HEK293 (cell line): ENCODE measurements at regions not wholly inside any gene's neighbourhood (a gene's known extent, or its start where the extent isn't known, plus 50 kb on each side); places are given as distances from the start of the nearest gene placed in this dataset.

ENCODE experiments used
- CTCF ChIA-PET: fragments of 350-600 bp; formaldehyde crosslinking; extraction: SDS; loops from one replicate; lab custom pipeline; 2021; ENCODE audit warnings: antibody characterized with exemption; lab: Yijun Ruan, JAX
- POLR2A ChIA-PET: fragments of 300-600 bp; formaldehyde crosslinking; extraction: SDS; loops from one replicate; lab custom pipeline; 2020; ENCODE audit warnings: antibody characterized with exemption, inconsistent platforms; lab: Yijun Ruan, JAX
- H3K27ac ChIP-seq: fragments of 200-500 bp; sonication (Bioruptor generic); 2 replicates; pipeline ENCODE4 v1.5.1; 2014; ENCODE audit warnings: low read depth, low read length, control low read depth, inconsistent platforms; ENCODE audit errors: extremely low read depth
- H3K36me3 ChIP-seq, 2 experiments: fragments of 200-500 bp in 1 of 2; sonication (Bioruptor generic) in 1 of 2; 1 replicate in 1 of 2; 2 replicates in 1 of 2; pipeline ENCODE4 v1.5.1; 2014 to 2017; ENCODE audit warnings: inconsistent platforms in 2 of 2, low read length in 2 of 2; ENCODE audit not compliant: control insufficient read depth in 2 of 2, insufficient read depth in 1 of 2
- H3K4me1 ChIP-seq: fragments of 200-500 bp; sonication (Bioruptor generic); 2 replicates; pipeline ENCODE4 v1.5.1; 2014; ENCODE audit warnings: mild to moderate bottlenecking, low read length, inconsistent platforms; ENCODE audit not compliant: control insufficient read depth, insufficient read depth
- H3K4me3 ChIP-seq: 2 replicates; pipeline ENCODE4 v1.5.1; 2011; ENCODE audit warnings: low read depth, mild to moderate bottlenecking, control low read depth, low read length, moderate library complexity
- H3K9me3 ChIP-seq: fragments of 200-500 bp; sonication (Bioruptor generic); 2 replicates; pipeline ENCODE4 v1.5.1; 2014; ENCODE audit warnings: low read depth, low read length, inconsistent platforms; ENCODE audit not compliant: control insufficient read depth, insufficient read depth
- ELK4 ChIP-seq: IDR thresholded peaks from 2 replicates; pipeline ENCODE4 v1.6.1; 2011; ENCODE audit warnings: mild to moderate bottlenecking, low read depth, low read length, borderline replicate concordance
- GFI1B ChIP-seq: fragments of 450-650 bp; formaldehyde crosslinking; IDR thresholded peaks from 2 replicates; pipeline ENCODE4 v1.5.1; 2016; ENCODE audit warnings: missing biosample characterization, missing genetic modification characterization
- GLIS2 ChIP-seq: fragments of 450-650 bp; formaldehyde crosslinking; IDR thresholded peaks from 2 replicates; pipeline ENCODE4 v1.5.1; 2016; ENCODE audit warnings: missing biosample characterization, missing genetic modification characterization
- HOXA7 ChIP-seq: sonication (generic); formaldehyde crosslinking; IDR thresholded peaks from 2 replicates; pipeline ENCODE4 v1.8.1; 2022; ENCODE audit warnings: missing genetic modification reagents, borderline replicate concordance
- HOXD13 ChIP-seq: sonication (generic); formaldehyde crosslinking; IDR thresholded peaks from 2 replicates; pipeline ENCODE4 v1.8.0; 2022; ENCODE audit warnings: missing genetic modification reagents, borderline replicate concordance
- INSM2 ChIP-seq: fragments of 450-650 bp; formaldehyde crosslinking; IDR thresholded peaks from 2 replicates; pipeline ENCODE4 v1.5.1; 2016; ENCODE audit warnings: missing biosample characterization, missing genetic modification characterization
- KLF7 ChIP-seq: fragments of 450-650 bp; formaldehyde crosslinking; IDR thresholded peaks from 2 replicates; pipeline ENCODE4 v1.5.1; 2016; ENCODE audit warnings: missing biosample characterization, missing genetic modification characterization, borderline replicate concordance
- MYNN ChIP-seq: fragments of 450-650 bp; formaldehyde crosslinking; IDR thresholded peaks from 2 replicates; pipeline ENCODE4 v1.5.1; 2016; ENCODE audit warnings: missing biosample characterization, missing genetic modification characterization, borderline replicate concordance
- SALL2 ChIP-seq: fragments of 450-650 bp; formaldehyde crosslinking; IDR thresholded peaks from 2 replicates; pipeline ENCODE4 v1.5.0; 2017; ENCODE audit warnings: missing biosample characterization, mild to moderate bottlenecking, missing genetic modification characterization, borderline replicate concordance
- ZNF140 ChIP-seq: fragments of 450-650 bp; formaldehyde crosslinking; IDR thresholded peaks from 2 replicates; pipeline ENCODE4 v1.5.1; 2016; ENCODE audit warnings: missing biosample characterization, missing genetic modification characterization
- ZNF169 ChIP-seq: fragments of 450-650 bp; formaldehyde crosslinking; IDR thresholded peaks from 2 replicates; pipeline ENCODE4 v1.5.1; 2016; ENCODE audit warnings: missing biosample characterization, missing genetic modification characterization
- ZNF292 ChIP-seq: fragments of 450-650 bp; formaldehyde crosslinking; IDR thresholded peaks from 2 replicates; pipeline ENCODE4 v1.5.1; 2016; ENCODE audit warnings: low read depth, missing biosample characterization, missing genetic modification characterization, borderline replicate concordance
- ZNF366 ChIP-seq: fragments of 450-650 bp; formaldehyde crosslinking; conservative IDR thresholded peaks from 2 replicates; pipeline ENCODE4 v1.5.1; 2016; ENCODE audit warnings: missing biosample characterization, missing genetic modification characterization
- ZNF521 ChIP-seq: fragments of 450-650 bp; formaldehyde crosslinking; IDR thresholded peaks from 2 replicates; pipeline ENCODE4 v1.5.1; 2017; ENCODE audit warnings: missing biosample characterization, mild to moderate bottlenecking, missing genetic modification characterization
- ZNF530 ChIP-seq: fragments of 450-650 bp; formaldehyde crosslinking; IDR thresholded peaks from 2 replicates; pipeline ENCODE4 v1.5.1; 2016; ENCODE audit warnings: low read depth, missing biosample characterization, missing genetic modification characterization
- ZNF585B ChIP-seq: fragments of 450-650 bp; formaldehyde crosslinking; IDR thresholded peaks from 2 replicates; pipeline ENCODE4 v1.5.1; 2016; ENCODE audit warnings: missing biosample characterization, missing genetic modification characterization
- ZNF621 ChIP-seq: fragments of 450-650 bp; formaldehyde crosslinking; IDR thresholded peaks from 2 replicates; pipeline ENCODE4 v1.5.1; 2017; ENCODE audit warnings: missing biosample characterization, missing genetic modification characterization
- ZNF654 ChIP-seq: fragments of 450-650 bp; formaldehyde crosslinking; IDR thresholded peaks from 2 replicates; pipeline ENCODE4 v1.5.1; 2016; ENCODE audit warnings: low read depth, missing biosample characterization, missing genetic modification characterization
- ZNF707 ChIP-seq: fragments of 450-650 bp; formaldehyde crosslinking; IDR thresholded peaks from 2 replicates; pipeline ENCODE4 v1.5.1; 2016; ENCODE audit warnings: missing biosample characterization, missing genetic modification characterization
- ZNF768 ChIP-seq: fragments of 450-650 bp; formaldehyde crosslinking; IDR thresholded peaks from 2 replicates; pipeline ENCODE4 v1.5.1; 2018; ENCODE audit warnings: missing biosample characterization, mild to moderate bottlenecking, missing genetic modification characterization
- ZNF776 ChIP-seq: fragments of 450-650 bp; formaldehyde crosslinking; IDR thresholded peaks from 2 replicates; pipeline ENCODE4 v1.5.0; 2017; ENCODE audit warnings: missing biosample characterization, missing genetic modification characterization, borderline replicate concordance
- ZNF785 ChIP-seq: fragments of 450-650 bp; formaldehyde crosslinking; IDR thresholded peaks from 2 replicates; pipeline ENCODE4 v1.5.1; 2016; ENCODE audit warnings: missing biosample characterization, missing genetic modification characterization
- ZNF843 ChIP-seq: fragments of 450-650 bp; formaldehyde crosslinking; IDR thresholded peaks from 2 replicates; pipeline ENCODE4 v1.5.1; 2016; ENCODE audit warnings: missing biosample characterization, missing genetic modification characterization
- ZSCAN4 ChIP-seq: fragments of 450-650 bp; formaldehyde crosslinking; IDR thresholded peaks from 2 replicates; pipeline ENCODE4 v1.5.1; 2017; ENCODE audit warnings: missing biosample characterization, missing genetic modification characterization
- TF ChIP-seq, protein P1 (sequence below): fragments of 450-650 bp; IDR thresholded peaks from 2 replicates; pipeline ENCODE4 v1.5.1; 2018; ENCODE audit warnings: missing biosample characterization, missing genetic modification characterization
- TF ChIP-seq, protein P2 (sequence below): fragments of 450-650 bp; formaldehyde crosslinking; IDR thresholded peaks from 2 replicates; pipeline ENCODE4 v1.5.1; 2016; ENCODE audit warnings: missing biosample characterization, missing genetic modification characterization

- POLR2A ChIA-PET, result no interaction called here
- no peaks in the 10 kb centered on the region for H3K36me3 ChIP-seq
- TF ChIP-seq GLIS2 (tag by site-specific recombination), result no peak
- TF ChIP-seq SALL2 (tag by site-specific recombination), result no peak
- no peak for TF ChIP-seq ZNF707 (tag by site-specific recombination)
- no peak for TF ChIP-seq ZNF768 (tag by site-specific recombination)
- TF ChIP-seq MYNN (tag by site-specific recombination), result no peak
- TF ChIP-seq, all 188 proteins: peak for 0
- CTCF ChIA-PET, result no interaction called here
- H3K27ac ChIP-seq, result no peak overlapping the region
- H3K9me3 ChIP-seq, result no peaks in the 10 kb centered on the region
- no peak overlapping the region for H3K4me3 ChIP-seq
- H3K4me1 ChIP-seq, result no peaks in the 10 kb centered on the region
Measured at GRCh38 chr2:117723888-117724434, 90.5 kb upstream of the DDX18 start.

GRCh38 chr2:117726747-117727146 is 87.7 kb upstream of the DDX18 start:
- H3K27ac ChIP-seq, result no peak overlapping the region
- POLR2A ChIA-PET, result no interaction called here
- no peak for TF ChIP-seq ZNF521 (tag by site-specific recombination)
- TF ChIP-seq ZNF585B (tag by site-specific recombination), result no peak
- no peak for TF ChIP-seq ZNF169 (tag by site-specific recombination)
- no peak for TF ChIP-seq ZNF785 (tag by site-specific recombination)
- no peak for TF ChIP-seq ZNF530
- TF ChIP-seq KLF7 (tag by site-specific recombination), result no peak
- TF ChIP-seq ZNF621 (tag by site-specific recombination), result no peak
- no peak for TF ChIP-seq ZNF292 (tag by site-specific recombination)
- no peak for TF ChIP-seq GFI1B (tag by site-specific recombination)
- TF ChIP-seq ZNF776 (tag by site-specific recombination), result no peak
- no peak for TF ChIP-seq ZNF366 (tag by site-specific recombination)
- TF ChIP-seq ZNF654 (tag by site-specific recombination), result no peak
- no peak for TF ChIP-seq HOXA7 (CRISPR knock-in tag)
- no peak for TF ChIP-seq INSM2 (tag by site-specific recombination)
- TF ChIP-seq, all 188 proteins: peak for 0
- H3K4me3 ChIP-seq, result no peak overlapping the region
- no peaks in the 10 kb centered on the region for H3K4me1 ChIP-seq
- CTCF ChIA-PET, result no interaction called here
- H3K9me3 ChIP-seq, result no peaks in the 10 kb centered on the region
- no peaks in the 10 kb centered on the region for H3K36me3 ChIP-seq

GRCh38 chr2:117737846-117738245 is 76.6 kb upstream of the DDX18 start:
- Histone ChIP-seq H3K27ac (no peak overlapping the region), H3K9me3 (no peaks in the 10 kb centered on the region), H3K4me3 (no peak overlapping the region), H3K36me3 (no peaks in the 10 kb centered on the region), H3K4me1 (no peaks in the 10 kb centered on the region)
- ChIA-PET POLR2A (no interaction called here), CTCF (interaction anchor here (1.0 kb wide), 1 partner anchor 77 kb away, joined by 3 read pairs; the partner anchor contains the start of gene DDX18)
- TF ChIP-seq ZSCAN4 (tag by site-specific recombination) (no peak), ZNF843 (no peak), ZNF140 (tag by site-specific recombination) (no peak), ELK4 (no peak), ZNF530 (no peak), GFI1B (tag by site-specific recombination) (no peak), HOXD13 (CRISPR knock-in tag) (no peak)
- TF ChIP-seq, protein P1, sequence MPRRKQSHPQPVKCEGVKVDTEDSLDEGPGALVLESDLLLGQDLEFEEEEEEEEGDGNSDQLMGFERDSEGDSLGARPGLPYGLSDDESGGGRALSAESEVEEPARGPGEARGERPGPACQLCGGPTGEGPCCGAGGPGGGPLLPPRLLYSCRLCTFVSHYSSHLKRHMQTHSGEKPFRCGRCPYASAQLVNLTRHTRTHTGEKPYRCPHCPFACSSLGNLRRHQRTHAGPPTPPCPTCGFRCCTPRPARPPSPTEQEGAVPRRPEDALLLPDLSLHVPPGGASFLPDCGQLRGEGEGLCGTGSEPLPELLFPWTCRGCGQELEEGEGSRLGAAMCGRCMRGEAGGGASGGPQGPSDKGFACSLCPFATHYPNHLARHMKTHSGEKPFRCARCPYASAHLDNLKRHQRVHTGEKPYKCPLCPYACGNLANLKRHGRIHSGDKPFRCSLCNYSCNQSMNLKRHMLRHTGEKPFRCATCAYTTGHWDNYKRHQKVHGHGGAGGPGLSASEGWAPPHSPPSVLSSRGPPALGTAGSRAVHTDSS (tag by site-specific recombination), result no peak
- TF ChIP-seq, protein P2, sequence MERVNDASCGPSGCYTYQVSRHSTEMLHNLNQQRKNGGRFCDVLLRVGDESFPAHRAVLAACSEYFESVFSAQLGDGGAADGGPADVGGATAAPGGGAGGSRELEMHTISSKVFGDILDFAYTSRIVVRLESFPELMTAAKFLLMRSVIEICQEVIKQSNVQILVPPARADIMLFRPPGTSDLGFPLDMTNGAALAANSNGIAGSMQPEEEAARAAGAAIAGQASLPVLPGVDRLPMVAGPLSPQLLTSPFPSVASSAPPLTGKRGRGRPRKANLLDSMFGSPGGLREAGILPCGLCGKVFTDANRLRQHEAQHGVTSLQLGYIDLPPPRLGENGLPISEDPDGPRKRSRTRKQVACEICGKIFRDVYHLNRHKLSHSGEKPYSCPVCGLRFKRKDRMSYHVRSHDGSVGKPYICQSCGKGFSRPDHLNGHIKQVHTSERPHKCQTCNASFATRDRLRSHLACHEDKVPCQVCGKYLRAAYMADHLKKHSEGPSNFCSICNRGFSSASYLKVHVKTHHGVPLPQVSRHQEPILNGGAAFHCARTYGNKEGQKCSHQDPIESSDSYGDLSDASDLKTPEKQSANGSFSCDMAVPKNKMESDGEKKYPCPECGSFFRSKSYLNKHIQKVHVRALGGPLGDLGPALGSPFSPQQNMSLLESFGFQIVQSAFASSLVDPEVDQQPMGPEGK (tag by site-specific recombination), result no peak
